HCT116 (cell line): ENCODE measurements at regions not wholly inside any gene's neighbourhood (a gene's known extent, or its start where the extent isn't known, plus 50 kb on each side); places are given as distances from the start of the nearest gene placed in this dataset.

ENCODE experiments used
- ATAC-seq: fragments of 200-7000 bp; cut with Tn5 transposase; 2 replicates; pipeline ENCODE4 v1.9.1; 2020; ENCODE audit warnings: mild to moderate bottlenecking, moderate library complexity
- BruUV-seq: library from RNA; stranded (reverse); fragments of 400-500 nt; replicated peaks from 2 replicates; lab custom pipeline; 2021; lab: Mats Ljungman, UMichigan
- CTCF ChIA-PET: fragments of 300-600 bp; sonication (Branson Sonifier 250); formaldehyde crosslinking; loops from one replicate; lab custom pipeline; 2021; ENCODE audit warnings: antibody characterized with exemption; lab: Charles Lee
- POLR2A ChIA-PET: fragments of 300-600, 350-600 bp; sonication (Branson Sonifier 250); formaldehyde crosslinking; loops from one replicate; lab custom pipeline; 2021; ENCODE audit warnings: antibody characterized with exemption; lab: Charles Lee
- RAD21 ChIA-PET, 2 experiments: fragments of 300-600 bp; sonication (Branson Sonifier 250); formaldehyde crosslinking; loops; one replicate each; lab custom pipeline; 2023; ENCODE audit warnings: low total read pairs in 2 of 2; ENCODE audit not compliant: uncharacterized antibody in 2 of 2, unreplicated experiment in 2 of 2, low non-redundant PET in 1 of 2; lab: Charles Lee
- DNase-seq: peaks from one replicate; pipeline ENCODE4 v3.0.0-alpha.2; 2010; ENCODE audit warnings: low read depth, low spot score
- H2AFZ ChIP-seq: fragments of 200-600 bp; shearing (Covaris generic), sonication (generic); 2 replicates; pipeline ENCODE4 v1.6.1; 2017; ENCODE audit warnings: low read depth, mixed run types, mixed read lengths, antibody characterized with exemption, low read length; ENCODE audit not compliant: poor library complexity, severe bottlenecking
- H3K27ac ChIP-seq: 2 replicates; pipeline ENCODE4 v1.5.1; 2012; ENCODE audit warnings: low read depth, low read length
- H3K27me3 ChIP-seq: fragments of 200-600 bp; sonication (generic); 2 replicates; pipeline ENCODE4 v1.6.1; 2016; ENCODE audit warnings: mixed run types, low read length, mixed read lengths; ENCODE audit not compliant: insufficient read depth
- H3K36me3 ChIP-seq, 2 experiments: fragments of 200-500 bp in 1 of 2; fragments of 200-600 bp in 1 of 2; sonication (Bioruptor generic) in 1 of 2; sonication (generic) in 1 of 2; 2 replicates each; pipeline versions ENCODE4 v1.5.1 to v1.6.1; 2014 to 2016; ENCODE audit warnings: low read length in 2 of 2, inconsistent platforms in 1 of 2, mixed read lengths in 1 of 2, mixed run types in 1 of 2; ENCODE audit not compliant: insufficient read depth in 2 of 2, control insufficient read depth in 1 of 2
- H3K4me1 ChIP-seq, 2 experiments: fragments of 200-600 bp in 1 of 2; sonication (generic) in 1 of 2; 2 replicates each; pipeline versions ENCODE4 v1.5.1 to v1.6.1; 2012 to 2017; ENCODE audit warnings: low read length in 2 of 2, inconsistent platforms in 1 of 2, mild to moderate bottlenecking in 1 of 2, mixed read lengths in 1 of 2, mixed run types in 1 of 2, moderate library complexity in 1 of 2; ENCODE audit not compliant: insufficient read depth in 2 of 2, control insufficient read depth in 1 of 2
- H3K4me2 ChIP-seq: fragments of 200-600 bp; sonication (generic); 2 replicates; pipeline ENCODE4 v1.6.1; 2017; ENCODE audit warnings: mixed run types, low read length, mixed read lengths
- H3K4me3 ChIP-seq, 2 experiments: fragments of 200-600 bp in 1 of 2; sonication (generic) in 1 of 2; replicated peaks in 1 of 2; 2 replicates each; pipeline ENCODE4 v1.5.1; 2011 to 2016; ENCODE audit warnings: low read length in 2 of 2, control low read depth in 1 of 2, low read depth in 1 of 2, mild to moderate bottlenecking in 1 of 2, mixed read lengths in 1 of 2, mixed run types in 1 of 2
- H3K79me2 ChIP-seq: fragments of 200-600 bp; sonication (generic); 2 replicates; pipeline ENCODE4 v1.6.1; 2017; ENCODE audit warnings: mild to moderate bottlenecking, mixed run types, low read length, moderate library complexity, mixed read lengths; ENCODE audit not compliant: insufficient read depth
- H3K9ac ChIP-seq: fragments of 200-600 bp; sonication (generic); 2 replicates; pipeline ENCODE4 v1.6.1; 2016; ENCODE audit warnings: low read length, mixed read lengths
- H3K9me2 ChIP-seq: fragments of 200-600 bp; sonication (generic), shearing (Covaris generic); 2 replicates; pipeline ENCODE4 v1.6.1; 2017; ENCODE audit warnings: mixed run types, mild to moderate bottlenecking, moderate library complexity; ENCODE audit not compliant: insufficient read depth
- H3K9me3 ChIP-seq, 2 experiments: fragments of 200-500 bp in 1 of 2; fragments of 200-600 bp in 1 of 2; sonication (Bioruptor generic) in 1 of 2; sonication (generic) in 1 of 2; 2 replicates each; pipeline ENCODE4 v1.6.1; 2014 to 2017; ENCODE audit warnings: low read length in 2 of 2, mixed read lengths in 2 of 2, inconsistent platforms in 1 of 2, low read depth in 1 of 2, mild to moderate bottlenecking in 1 of 2, mixed run types in 1 of 2, moderate library complexity in 1 of 2; ENCODE audit not compliant: control insufficient read depth in 1 of 2, insufficient read depth in 1 of 2
- H4K20me1 ChIP-seq: fragments of 200-600 bp; sonication (generic), shearing (Covaris generic); 2 replicates; pipeline ENCODE4 v1.6.1; 2017; ENCODE audit warnings: mixed run types, mild to moderate bottlenecking, moderate library complexity; ENCODE audit not compliant: insufficient read depth
- EZH2 ChIP-seq: fragments of 200-600 bp; sonication (generic); IDR thresholded peaks from 2 replicates; pipeline ENCODE4 v1.6.1; 2017; ENCODE audit warnings: antibody characterized with exemption, mixed run types
- FOSL1 ChIP-seq: IDR thresholded peaks from 2 replicates; pipeline ENCODE4 v1.6.1; 2012; ENCODE audit warnings: low read depth
- POLR2AphosphoS5 ChIP-seq: IDR thresholded peaks from 2 replicates; pipeline ENCODE4 v1.6.1; 2011; ENCODE audit warnings: mild to moderate bottlenecking, low read depth, low read length, moderate library complexity
- SRF ChIP-seq: IDR thresholded peaks from 2 replicates; pipeline ENCODE4 v1.6.1; 2012; ENCODE audit warnings: low read depth
- TCF7L2 ChIP-seq: IDR thresholded peaks from 2 replicates; pipeline ENCODE4 v1.7.0; 2011; ENCODE audit warnings: borderline replicate concordance, inconsistent platforms; ENCODE audit not compliant: insufficient read depth, insufficient read length; ENCODE audit errors: extremely low read depth
- YY1 ChIP-seq: IDR thresholded peaks from 2 replicates; pipeline ENCODE4 v1.6.1; 2011; ENCODE audit warnings: low read length, low read depth, moderate library complexity, mild to moderate bottlenecking; ENCODE audit not compliant: insufficient replicate concordance; ENCODE audit errors: extremely low read depth
- ZBTB33 ChIP-seq: IDR thresholded peaks from 2 replicates; pipeline ENCODE4 v1.6.1; 2011; ENCODE audit warnings: mild to moderate bottlenecking, low read length, moderate library complexity; ENCODE audit not compliant: insufficient replicate concordance; ENCODE audit errors: extremely low read depth
- intact Hi-C: fragments of 100-400 bp; cut with micrococcal nuclease; formaldehyde crosslinking; loops from 2 replicates; pipeline ENCODE4 v1.10.0; 2022
- TF ChIP-seq, protein P1 (sequence below): IDR thresholded peaks from 2 replicates; pipeline ENCODE4 v1.6.1; 2012; ENCODE audit warnings: low read depth

DNA sequence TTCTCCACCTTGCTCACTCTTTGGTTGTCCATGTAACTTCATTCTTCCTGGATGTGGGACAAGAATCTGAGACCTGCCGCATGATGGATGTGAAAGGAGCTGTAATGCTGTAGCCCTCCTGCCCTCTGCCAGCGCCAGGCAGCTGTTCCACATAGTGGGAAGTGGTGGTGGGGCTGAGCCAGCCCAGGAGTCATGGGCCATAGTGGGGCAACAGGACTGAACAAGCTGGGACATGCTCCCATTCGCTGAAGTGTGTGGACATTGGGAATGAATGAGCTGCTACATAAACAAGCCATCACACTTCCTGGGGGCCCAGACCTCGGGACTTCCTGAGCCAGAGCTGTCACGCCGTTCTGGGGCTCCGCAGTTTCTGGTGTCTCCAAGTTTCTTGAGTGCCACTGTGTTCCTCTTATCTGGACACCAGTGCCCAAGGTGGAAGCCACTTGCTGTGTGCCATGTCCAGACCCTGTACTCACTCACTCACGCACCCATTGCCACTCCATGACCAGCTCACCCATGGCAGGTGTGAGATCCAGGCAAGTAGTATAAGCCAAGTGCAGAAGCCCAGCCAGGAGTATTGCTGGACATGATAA is 624.3 kb upstream of the EPHA6 start:
- no peak overlapping the region for H2AFZ ChIP-seq
- intact Hi-C loops: no loop called here
- no peak overlapping the region for H3K4me2 ChIP-seq
- POLR2A ChIA-PET: no interaction called here
- RAD21 ChIA-PET: no interaction called here
- H3K9me3 ChIP-seq: peaks cover 7 to 16% of the 10 kb centered on the region in 2 experiments; a peak in 3 of 4 replicates
- CTCF ChIA-PET: no interaction called here
- no TSS peak for BruUV-seq
- H3K4me1 ChIP-seq: no peaks in the 10 kb centered on the region
- no peaks in the 10 kb centered on the region for H3K27me3 ChIP-seq
- H3K9ac ChIP-seq: no peak overlapping the region
- H4K20me1 ChIP-seq: no peaks in the 10 kb centered on the region
- H3K4me3 ChIP-seq: no peak overlapping the region
- no peak overlapping the region for H3K27ac ChIP-seq
- H3K79me2 ChIP-seq: no peaks in the 10 kb centered on the region
- H3K36me3 ChIP-seq: no peaks in the 10 kb centered on the region
- TF ChIP-seq FOSL1 (no peak), POLR2AphosphoS5 (no peak), SRF (no peak), EZH2 (no peak), ZBTB33 (no peak), YY1 (no peak), TCF7L2 (no peak)
- TF ChIP-seq, protein P1, sequence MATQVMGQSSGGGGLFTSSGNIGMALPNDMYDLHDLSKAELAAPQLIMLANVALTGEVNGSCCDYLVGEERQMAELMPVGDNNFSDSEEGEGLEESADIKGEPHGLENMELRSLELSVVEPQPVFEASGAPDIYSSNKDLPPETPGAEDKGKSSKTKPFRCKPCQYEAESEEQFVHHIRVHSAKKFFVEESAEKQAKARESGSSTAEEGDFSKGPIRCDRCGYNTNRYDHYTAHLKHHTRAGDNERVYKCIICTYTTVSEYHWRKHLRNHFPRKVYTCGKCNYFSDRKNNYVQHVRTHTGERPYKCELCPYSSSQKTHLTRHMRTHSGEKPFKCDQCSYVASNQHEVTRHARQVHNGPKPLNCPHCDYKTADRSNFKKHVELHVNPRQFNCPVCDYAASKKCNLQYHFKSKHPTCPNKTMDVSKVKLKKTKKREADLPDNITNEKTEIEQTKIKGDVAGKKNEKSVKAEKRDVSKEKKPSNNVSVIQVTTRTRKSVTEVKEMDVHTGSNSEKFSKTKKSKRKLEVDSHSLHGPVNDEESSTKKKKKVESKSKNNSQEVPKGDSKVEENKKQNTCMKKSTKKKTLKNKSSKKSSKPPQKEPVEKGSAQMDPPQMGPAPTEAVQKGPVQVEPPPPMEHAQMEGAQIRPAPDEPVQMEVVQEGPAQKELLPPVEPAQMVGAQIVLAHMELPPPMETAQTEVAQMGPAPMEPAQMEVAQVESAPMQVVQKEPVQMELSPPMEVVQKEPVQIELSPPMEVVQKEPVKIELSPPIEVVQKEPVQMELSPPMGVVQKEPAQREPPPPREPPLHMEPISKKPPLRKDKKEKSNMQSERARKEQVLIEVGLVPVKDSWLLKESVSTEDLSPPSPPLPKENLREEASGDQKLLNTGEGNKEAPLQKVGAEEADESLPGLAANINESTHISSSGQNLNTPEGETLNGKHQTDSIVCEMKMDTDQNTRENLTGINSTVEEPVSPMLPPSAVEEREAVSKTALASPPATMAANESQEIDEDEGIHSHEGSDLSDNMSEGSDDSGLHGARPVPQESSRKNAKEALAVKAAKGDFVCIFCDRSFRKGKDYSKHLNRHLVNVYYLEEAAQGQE: no peak
- H3K9me2 ChIP-seq: no peaks in the 10 kb centered on the region
- DNase-seq (no peak), ATAC-seq (no peak)
